Ureter (tissue), 1 donor: ENCODE measurements at regions not wholly inside any gene's neighbourhood (a gene's known extent, or its start where the extent isn't known, plus 50 kb on each side); places are given as distances from the start of the nearest gene placed in this dataset.
A peak's percentile ranks its signal among the peaks of the same experiment; 100 is the strongest.

Source experiments
- DNase-seq: peaks from one replicate; pipeline ENCODE4 v3.0.0-alpha.2; 2020; ENCODE audit warnings: low spot score
- donor health status: DM: yes; HTN: yes; CAD: no.

DNA sequence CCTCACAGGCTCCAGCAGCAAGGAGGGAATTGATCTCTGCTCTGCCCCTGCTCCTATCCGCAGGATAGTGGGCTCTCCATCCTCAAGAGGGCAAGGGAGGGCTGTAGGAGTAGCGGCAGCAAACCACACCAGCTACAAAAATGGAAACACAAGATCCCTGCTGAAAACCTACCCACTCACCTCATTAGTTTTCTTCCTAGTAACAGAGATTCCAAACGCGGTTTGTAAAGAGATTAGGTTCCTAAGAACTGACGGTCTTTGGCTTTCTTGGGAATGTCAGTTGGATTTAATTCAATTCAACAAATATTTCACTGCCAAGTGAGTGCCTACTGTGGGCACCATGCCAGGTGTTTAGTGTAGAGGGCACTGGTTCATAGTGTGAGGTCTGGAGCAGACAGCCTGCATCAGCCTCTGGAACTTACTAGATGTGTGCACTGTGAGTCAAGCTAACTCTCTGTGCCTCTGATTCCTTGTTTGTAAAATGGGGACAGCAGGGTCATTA lies 84.7 kb downstream of the MRPL46 start:
- DNase-seq = no peak

DNA sequence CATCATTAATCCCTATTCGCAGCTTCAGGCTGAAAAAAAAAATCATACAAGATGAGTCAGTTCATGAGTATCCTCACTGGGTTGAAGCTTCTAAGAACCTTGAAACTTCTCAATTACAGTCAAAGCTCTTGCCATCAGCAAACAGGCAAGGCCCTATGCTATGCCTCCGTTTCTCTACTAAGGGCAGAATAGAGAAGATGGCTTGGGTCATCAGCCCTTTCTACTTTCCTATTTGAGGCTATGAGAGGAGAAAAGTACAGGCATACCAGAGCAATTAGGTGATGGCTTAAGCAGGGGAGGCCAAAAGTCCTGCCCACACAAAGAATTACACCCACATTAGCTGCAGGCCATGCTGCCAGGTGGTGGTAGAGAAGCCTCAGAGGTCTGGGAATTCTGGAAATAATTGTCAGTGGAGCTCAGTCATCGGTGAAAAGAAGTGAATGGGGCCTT lies 89.0 kb downstream of the MRPL46 start:
- DNase-seq = no peak

DNA sequence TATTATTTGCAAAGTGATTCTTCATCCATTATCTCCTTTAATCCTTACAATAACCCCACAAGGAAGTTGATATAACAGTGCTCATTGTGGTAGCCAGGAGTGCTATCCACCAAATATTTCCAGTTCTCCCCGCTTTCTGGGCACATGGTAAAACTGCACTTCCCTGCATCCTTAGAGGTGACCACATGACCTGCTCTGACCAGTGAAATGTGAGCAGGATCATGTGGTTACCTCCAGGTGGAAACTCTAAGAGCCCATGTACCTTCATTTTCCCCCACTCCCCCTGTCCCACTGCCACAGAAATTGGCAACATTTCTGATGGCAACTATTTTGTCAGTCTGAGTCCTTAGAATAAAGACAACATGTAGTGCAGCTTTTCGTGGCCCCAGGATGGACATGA lies 89.7 kb downstream of the MRPL46 start:
- DNase-seq = peak; percentile 10

DNA sequence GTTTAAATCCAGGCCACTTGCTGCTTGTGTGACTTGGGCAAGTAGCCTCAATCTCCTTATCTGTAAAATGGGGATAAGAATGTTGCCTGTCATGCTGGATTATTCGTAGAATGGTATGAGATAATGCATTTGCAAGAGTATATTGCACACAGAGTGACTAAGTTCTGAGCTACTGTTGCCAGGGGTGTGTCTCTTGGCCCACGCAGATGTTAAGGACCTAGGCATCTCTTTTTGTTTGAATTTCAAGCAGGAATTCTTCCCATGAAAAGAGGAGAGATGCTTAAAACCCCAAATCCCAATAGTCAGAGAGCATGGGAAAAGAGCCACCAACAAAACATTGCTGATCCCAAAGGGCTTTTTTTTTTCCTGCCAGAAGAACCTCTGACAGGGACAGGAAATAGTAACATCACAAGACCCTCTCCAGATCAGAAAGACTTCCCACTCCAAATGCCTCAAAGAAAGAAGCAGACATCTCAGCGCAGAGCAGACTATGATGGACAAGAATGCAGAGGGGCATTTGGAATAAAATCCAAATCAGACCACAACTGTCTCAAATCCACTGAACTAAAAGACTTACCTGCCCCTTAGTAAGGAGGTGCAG lies 90.5 kb downstream of the MRPL46 start:
- DNase-seq = no peak

DNA sequence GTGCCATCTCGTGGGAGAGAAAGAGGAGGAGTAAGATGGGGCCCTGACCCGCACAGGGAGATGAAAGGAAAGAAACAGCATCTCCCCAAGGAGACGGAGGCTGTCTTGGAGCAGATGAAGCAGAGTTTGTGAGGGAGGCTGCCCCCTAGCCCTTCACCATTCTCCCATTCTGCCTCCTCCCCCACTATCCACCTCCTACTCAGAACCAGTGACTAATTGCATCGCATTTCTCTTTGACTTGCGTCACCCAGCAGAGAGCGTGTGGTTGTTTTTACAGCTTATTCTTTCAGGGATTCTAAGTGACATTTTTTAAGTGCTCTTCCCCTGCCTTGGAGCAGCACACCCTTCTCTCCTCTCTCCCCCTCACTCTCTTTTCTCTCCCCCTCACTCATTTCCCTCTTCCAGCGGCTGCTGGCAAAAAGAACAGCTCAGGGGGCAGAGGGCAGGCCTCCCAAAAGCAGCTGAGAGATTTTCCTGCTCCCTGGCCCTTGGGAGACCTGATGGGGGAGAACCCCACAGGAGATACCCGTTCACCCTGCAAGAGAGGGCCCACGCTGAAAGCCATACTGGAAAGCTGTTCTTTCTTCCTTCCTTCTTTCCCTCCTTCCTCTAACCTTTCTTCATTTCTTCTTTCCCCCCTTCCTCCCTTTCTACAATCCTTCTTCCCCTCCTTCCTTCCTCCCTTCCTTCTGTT lies 91.8 kb downstream of the MRPL46 start:
- no peak for DNase-seq

DNA sequence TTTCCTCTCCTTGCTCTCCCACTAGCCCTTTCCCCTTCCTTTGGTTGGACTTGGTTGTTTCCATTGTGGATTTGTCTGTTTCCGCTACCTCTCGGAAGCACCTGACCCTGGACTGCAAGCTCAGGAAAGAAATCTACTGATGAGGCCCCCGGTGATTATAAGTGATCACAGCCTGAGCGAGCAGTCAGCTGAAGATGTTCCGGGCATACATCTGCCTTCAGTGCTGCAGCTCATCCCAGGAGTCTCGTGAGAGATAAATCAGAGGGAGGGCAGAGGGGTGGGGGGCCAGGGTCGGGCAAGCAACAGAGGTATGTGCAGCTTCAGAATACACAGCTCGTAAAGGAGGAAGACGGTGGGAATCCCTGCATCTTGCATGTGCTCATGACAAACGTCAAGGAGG lies 102.1 kb downstream of the MRPL46 start:
- DNase-seq = no peak

DNA sequence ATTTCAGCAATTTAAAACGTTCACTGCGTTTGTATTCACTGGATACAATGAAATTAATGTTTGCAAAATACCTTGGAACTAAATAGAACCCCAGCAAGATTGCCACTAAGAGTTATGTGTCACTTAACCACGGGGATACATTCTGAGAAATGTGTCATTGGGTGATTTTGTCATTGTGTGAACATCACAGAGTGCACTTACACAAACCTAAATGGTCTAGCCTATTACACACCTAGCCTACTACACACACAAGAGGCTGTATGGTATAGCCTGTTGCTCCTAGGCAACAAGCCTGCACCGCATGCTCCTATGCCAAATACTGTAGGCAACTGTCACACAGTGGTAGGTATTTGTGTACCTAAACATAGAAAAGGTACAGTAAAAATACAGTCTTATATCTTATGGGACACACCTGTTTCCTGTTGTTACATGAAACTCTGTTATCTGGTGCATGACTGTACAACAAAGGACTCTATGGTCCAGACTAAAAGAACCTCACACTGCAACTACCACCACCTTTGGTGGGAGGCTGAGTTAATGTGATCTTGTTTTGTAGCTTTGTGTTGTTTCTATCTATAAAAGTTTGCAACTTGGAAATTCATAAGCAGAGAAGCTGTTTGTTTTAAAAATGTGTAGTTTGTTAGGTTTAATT lies 92.2 kb upstream of the NTRK3 start:
- DNase-seq = no peak

DNA sequence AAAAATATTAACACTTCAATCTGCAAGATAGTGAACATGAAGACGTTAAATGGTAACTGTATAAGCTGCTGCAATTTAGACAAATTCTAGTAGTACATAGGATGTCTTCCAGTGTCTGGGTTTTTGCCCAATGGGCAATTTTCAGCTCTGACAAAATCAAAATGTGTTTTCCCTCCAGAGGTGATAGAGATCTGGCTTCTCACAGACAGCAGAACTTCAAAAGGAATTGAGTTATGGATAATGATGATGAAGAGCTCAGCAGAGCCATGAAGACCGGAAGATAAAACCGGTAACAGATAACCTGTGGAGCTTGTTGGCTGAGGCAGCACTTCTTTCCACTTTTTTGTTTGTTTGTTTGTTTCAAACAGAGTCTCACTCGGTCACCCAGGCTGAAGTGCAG lies 89.4 kb upstream of the NTRK3 start:
- DNase-seq = no peak

DNA sequence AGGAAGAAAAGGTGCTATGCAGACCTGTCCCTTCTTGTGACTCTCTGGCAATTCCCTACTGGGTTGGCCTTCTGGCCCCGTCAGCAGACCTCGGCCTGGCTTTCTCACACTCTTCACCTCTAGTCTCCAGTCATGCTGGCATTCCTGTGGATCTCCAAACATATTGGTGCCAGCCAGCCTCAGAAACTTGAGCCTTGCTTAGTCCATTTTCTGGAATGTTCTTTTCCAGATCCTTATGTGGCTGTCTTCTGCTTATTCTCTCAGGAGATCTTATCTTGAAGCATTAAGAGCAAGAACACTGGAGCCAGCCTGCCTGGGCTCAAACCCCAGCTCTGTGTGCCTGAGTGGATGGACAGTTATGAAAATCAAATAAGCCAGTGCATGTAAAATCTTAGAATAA lies 88.2 kb upstream of the NTRK3 start:
- no peak for DNase-seq

DNA sequence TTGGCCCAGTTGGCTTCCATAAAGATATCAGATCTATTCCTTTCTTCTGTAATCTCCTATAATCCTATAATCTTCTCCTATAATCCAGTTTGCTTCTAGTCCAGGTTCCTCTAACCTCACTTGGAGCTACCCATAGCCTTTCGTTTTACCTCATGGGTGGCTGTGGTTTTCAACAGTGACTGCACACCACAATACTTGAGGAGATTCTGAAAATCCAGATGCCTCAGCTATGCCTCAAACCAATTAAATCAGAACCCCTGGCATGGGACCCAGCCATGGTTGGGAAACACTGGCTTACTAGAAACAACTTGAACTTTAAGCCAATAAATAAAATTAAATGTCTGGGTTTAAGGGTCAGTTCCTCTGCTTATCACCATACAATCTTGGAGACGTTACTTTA lies 86.1 kb upstream of the NTRK3 start:
- no peak for DNase-seq

DNA sequence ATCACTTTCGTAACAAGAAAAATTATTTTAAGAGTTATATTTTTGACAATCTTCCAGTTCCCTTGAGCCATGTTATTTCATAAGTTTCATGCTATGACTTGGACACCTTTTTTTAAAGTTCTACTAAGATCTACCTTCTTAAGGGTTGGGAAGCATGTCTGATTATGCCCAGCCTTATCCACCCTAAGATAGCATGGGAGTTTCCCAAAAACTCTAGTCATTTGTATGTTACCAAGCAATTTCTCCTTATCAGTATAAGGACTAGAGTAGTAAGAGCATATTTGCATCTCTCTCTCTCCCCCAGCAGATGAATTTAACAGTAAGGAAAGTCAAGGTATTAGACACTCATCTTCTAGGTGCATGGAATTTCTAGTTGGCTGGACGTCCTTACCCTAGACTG lies 85.1 kb upstream of the NTRK3 start:
- no peak for DNase-seq

DNA sequence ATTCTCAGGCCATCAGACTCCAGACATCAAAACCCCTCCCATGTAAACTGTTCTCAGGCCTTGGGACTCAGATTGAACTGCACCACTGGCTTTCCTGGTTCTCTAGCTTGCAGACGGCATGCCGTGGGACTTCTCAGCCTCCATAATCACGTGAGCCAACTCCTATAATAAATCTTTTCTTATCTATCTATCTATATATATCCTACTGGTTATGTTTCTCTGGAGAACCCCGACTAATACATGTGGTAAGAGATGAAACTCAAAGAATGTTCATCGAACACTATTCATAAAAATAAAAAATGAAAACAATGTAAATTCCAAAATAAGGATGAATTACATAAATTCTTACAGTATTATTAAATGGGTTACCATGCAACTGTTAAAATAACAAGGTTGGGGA lies 84.5 kb upstream of the NTRK3 start:
- DNase-seq = no peak

DNA sequence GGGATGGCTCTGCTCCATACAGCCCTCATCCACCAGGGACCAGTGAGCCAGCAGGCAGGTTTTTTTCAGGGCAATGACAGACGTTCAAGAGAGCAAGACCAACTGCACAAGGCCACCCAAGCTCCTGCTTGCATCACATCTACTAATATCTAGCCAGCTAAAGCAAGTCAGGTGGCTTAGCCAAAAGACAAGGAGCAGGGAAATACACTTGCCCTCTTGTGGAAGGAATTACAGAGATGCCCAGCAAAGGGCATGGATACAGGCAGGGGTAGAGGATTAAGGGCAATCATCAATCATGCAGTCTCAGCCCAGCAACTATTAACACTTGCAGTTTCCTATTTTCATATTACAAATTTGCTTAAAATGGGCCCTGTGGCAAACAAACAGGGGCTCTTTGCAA lies 81.5 kb upstream of the NTRK3 start:
- DNase-seq = no peak

DNA sequence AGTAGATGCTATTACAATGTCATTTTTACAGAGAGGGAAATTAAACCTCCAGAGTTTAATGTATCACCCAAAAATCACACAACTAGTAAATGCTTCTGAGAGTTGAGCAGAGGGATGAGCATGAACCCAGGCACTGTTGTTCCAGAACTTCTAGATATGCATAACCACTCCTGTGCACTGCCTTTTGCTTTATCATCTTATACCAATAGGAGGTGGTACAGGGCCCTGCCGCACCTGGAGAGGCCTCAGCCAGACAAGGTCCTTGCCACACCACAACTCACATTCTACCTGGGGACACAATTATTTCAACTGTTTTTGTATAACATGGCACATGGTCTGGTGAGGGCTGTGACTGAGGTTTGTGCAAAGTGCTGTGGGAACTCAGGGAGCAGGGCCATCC lies 78.5 kb upstream of the NTRK3 start:
- DNase-seq = no peak

DNA sequence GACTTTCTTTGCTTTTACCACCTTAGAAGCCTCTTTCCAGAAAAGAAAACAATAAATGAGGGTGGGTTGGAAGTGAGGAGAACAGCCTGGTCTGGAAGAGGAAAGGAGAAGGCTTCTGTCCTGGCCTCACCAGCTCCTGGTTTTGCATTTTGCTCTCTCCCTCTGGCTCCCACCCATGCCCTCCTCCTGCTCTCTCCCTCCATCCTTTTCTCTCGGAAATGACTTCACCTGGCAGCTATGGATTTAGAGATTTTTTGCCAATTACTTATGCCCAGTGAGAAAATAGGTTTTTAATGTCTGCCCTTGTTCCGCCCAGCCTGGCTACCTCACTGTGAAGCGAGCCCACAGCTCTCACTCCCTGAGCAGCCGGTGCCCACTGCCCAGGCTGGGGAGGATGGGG lies 77.9 kb upstream of the NTRK3 start:
- DNase-seq = no peak

DNA sequence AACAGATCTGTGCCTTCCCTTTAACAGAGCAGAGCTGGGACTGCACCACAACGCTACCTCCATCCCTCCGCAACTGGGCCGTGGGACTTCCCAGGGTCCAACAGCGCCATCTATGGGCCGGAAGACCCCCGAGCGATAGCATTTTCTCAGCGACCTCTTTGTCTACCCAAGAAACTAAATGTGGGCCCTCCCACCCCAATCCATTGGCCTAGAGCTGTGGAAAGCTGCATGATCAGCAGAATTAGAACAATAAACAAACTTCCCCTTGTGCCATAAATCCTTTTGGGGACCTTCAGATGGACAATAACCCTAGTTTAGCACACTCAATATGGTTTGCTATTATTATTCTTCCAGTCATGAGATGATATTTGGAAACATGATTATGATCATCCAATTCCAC lies 74.8 kb upstream of the NTRK3 start:
- no peak for DNase-seq

DNA sequence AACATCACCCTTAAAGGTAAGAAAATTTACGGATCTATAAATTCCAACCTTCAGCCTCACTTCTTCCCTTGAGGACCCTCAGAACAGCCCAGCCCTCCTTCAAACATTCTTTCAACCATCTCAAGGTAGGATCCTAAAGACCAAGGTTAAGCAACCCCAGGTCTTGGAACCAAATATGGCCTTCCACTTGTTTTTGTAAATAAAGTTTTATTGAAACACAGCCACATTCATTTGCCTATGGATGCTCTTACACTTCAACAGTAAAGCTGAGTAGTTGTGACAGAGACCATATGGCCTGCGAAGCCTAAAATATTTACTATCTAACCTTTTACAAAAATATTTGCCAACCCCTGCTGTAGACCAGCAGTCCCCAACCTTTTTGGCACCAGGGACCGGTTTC lies 70.4 kb upstream of the NTRK3 start:
- DNase-seq = no peak

DNA sequence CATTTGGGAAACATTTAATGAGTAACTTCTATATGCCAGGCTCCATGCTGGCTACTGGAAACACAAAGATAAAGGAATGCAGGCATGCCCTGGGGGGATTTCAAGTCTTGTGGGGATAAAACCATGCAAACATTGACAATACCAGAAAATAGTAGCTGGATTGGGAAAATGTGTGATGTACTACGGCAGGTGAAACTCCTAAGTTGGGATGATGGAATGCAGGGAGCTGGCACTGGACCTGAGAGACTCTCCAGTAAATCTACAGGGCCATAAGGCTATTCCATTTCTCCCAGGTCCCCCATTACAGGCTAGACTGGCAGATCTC lies 68.2 kb upstream of the NTRK3 start:
- no peak for DNase-seq

DNA sequence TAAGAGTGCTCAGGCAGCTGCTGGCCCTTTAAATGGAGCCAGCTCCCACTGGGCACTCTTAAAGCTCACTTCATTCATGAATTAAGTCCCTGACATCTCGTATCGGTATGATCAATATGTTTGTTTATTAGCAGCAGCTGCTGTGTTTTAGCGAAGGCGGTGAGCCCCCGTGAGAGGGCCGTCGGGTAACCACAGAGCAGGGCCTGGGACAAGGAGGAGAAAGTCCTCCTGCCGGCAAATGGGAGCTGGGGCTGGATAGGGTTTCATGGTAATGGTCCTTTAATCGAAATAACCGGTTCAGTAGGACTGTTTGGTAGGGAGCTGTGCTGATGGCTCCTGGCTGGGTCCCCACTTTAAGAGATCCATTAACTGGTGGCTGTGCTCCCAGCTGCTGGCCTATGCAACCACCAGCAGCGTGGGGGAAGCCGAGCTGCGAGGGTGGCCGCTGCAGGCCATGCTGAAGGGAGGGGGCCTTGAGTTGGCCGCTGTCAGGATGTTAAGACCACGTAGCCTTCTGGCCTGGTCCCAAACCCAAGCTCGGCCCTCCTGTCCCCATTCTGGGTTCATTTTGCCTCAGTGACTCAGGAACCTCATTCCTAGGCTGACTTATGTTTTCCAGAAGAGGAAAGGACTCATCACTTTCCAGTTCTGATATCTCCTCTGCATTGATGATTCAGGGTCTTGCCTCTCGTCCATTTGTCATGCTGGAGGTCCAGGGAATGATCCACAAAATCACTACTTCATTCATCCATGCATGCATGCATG lies 67.6 kb upstream of the NTRK3 start:
- DNase-seq = no peak

DNA sequence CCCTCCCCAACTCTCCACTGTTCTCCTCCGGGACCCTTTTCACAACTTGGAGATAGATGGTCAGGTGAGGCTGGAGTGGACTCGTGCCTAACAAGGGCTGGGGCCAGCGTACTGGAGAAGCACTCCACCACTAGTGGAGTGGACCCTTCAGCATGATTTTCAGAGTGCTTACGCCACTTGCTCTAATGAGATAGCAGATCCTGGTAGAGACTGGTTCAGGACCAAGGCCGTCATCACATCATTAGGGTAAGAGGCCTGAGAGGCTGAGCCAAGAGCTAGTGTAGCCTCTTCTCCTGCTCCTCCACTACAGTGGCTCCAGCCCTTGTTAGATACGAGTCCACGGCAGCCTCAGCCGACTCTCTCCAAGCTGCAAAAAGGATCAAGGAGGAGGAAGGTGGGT lies 66.9 kb upstream of the NTRK3 start:
- DNase-seq = no peak

DNA sequence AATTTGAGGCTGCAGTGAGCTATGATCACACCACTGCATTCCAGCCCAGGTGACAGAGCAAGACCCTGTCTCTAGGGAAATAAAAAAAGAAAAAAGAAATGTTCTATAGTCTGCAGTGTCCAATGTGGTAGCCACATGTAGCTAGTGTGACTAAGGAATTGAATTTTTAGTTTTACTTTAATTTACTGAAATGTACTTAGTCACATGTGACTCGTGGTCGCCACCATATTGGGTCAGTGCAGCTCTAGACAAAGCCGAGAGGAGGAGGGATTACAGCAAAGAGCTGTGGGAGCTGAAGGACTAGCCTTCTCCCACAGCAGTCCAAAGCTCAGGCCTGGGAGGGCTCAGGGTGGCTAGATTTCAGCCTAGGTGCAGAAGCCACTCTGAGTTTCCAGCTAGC lies 65.9 kb upstream of the NTRK3 start:
- DNase-seq = no peak

DNA sequence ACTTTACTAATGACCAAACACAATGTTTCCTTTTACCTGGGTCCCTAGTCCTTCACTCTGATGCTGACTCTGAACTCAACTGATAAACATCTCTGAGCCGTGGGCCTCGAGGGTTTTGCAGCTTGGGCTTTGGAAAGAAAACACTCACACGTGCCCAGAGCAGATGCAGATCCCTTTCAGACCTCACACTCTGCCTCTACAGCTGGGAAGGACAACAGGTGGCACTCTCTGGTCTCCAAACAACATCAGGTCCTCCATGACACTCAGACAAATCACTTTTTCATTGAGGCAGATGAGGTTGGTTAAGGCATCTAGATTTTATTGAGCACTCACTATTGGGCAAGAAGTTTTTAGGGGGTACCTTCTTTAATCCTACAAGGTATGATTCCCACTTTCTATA lies 64.7 kb upstream of the NTRK3 start:
- no peak for DNase-seq

DNA sequence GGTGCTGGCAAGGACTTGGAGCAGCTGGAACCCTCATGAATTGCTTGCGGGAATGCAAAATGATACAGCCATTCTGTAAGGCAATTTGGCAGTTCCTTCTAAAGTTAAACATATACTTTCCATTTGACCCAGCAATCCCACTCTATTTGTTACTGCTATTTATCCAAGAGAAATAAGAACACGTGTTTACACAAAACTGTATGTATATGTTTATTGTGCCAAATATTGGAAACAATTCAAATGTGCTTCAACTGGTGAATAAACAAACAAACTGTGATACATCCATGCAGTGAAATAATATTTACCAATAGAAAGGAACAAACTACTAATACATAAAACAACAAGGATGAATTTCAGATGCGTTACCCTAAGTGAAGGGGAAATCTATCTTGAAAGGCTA lies 60.0 kb upstream of the NTRK3 start:
- DNase-seq = no peak
